Gastrocnemius medialis (tissue), 4 donors: ENCODE measurements at regions not wholly inside any gene's neighbourhood (a gene's known extent, or its start where the extent isn't known, plus 50 kb on each side); places are given as distances from the start of the nearest gene placed in this dataset.
"Not testable (repeated sequence)": the region's sequence is repeated elsewhere in the genome, so short reads cannot be mapped to it uniquely, and the experiment has no call there.

Experiments
- ATAC-seq, 2 donors: fragments of 150-250 bp; one replicate each; pipeline ENCODE4 v1.9.1; 2016
- DNase-seq, 2 donors: peaks; one replicate each; pipeline ENCODE4 v3.0.0-alpha.2; 2019
- H3K27ac ChIP-seq, 4 donors: fragments of 200-600 bp; sonication (generic); 1 replicate in 1 of 4; 2 replicates in 3 of 4; pipeline ENCODE4 v1.5.1; 2016 to 2018; ENCODE audit warnings: mild to moderate bottlenecking in 2 of 4, moderate library complexity in 1 of 4
- H3K27me3 ChIP-seq, 3 donors: fragments of 200-600 bp; sonication (generic) in 2 of 3; 1 replicate in 1 of 3; 2 replicates in 2 of 3; pipeline versions ENCODE4 v1.5.1 to v1.6.0; 2016 to 2019; ENCODE audit warnings: mild to moderate bottlenecking in 1 of 3, moderate library complexity in 1 of 3
- H3K36me3 ChIP-seq, 2 donors: fragments of 200-600 bp; sonication (generic) in 1 of 2; one replicate each; pipeline ENCODE4 v1.5.1; 2017 to 2018
- H3K4me1 ChIP-seq, 2 donors: fragments of 200-600 bp; sonication (generic) in 1 of 2; one replicate each; pipeline ENCODE4 v1.5.1; 2016 to 2017; ENCODE audit warnings: mild to moderate bottlenecking in 2 of 2
- H3K4me3 ChIP-seq, 4 donors: fragments of 200-600 bp; sonication (generic) in 3 of 4; 1 replicate in 1 of 4; 2 replicates in 3 of 4; pipeline ENCODE4 v1.5.1; 2016 to 2019; ENCODE audit warnings: mild to moderate bottlenecking in 2 of 4
- H3K9me3 ChIP-seq, 3 donors: fragments of 200-600 bp; sonication (generic) in 2 of 3; 1 replicate in 1 of 3; 2 replicates in 2 of 3; pipeline ENCODE4 v1.5.1; 2016 to 2019
- in situ Hi-C, 4 donors: fragments of 200-750 bp; cut with MboI; loops; one replicate each; pipeline versions ENCODE4 v1.15.0 to v1.8.0; 2017; ENCODE audit warnings: low sequenced_read_pairs in 4 of 4
- intact Hi-C: fragments of 100-400 bp; cut with DNase I; formaldehyde crosslinking; loops from one replicate; pipeline ENCODE4 v1.15.1; 2023; ENCODE audit warnings: low total_unique reads

GRCh38 chr21:6101588-6101987, 4419.8 kb upstream of the TPTE start:
- in situ Hi-C loops, H3K27ac ChIP-seq, H3K27me3 ChIP-seq, H3K4me1 ChIP-seq, intact Hi-C loops, ATAC-seq, H3K36me3 ChIP-seq, DNase-seq, H3K9me3 ChIP-seq, H3K4me3 ChIP-seq: not testable (repeated sequence)

- intact Hi-C loops, DNase-seq, H3K27ac ChIP-seq, H3K27me3 ChIP-seq, ATAC-seq, H3K9me3 ChIP-seq, H3K4me3 ChIP-seq, in situ Hi-C loops, H3K36me3 ChIP-seq, H3K4me1 ChIP-seq: not testable (repeated sequence)
Observed at GRCh38 chr21:6104546-6104945, 4416.8 kb upstream of the TPTE start.

DNA sequence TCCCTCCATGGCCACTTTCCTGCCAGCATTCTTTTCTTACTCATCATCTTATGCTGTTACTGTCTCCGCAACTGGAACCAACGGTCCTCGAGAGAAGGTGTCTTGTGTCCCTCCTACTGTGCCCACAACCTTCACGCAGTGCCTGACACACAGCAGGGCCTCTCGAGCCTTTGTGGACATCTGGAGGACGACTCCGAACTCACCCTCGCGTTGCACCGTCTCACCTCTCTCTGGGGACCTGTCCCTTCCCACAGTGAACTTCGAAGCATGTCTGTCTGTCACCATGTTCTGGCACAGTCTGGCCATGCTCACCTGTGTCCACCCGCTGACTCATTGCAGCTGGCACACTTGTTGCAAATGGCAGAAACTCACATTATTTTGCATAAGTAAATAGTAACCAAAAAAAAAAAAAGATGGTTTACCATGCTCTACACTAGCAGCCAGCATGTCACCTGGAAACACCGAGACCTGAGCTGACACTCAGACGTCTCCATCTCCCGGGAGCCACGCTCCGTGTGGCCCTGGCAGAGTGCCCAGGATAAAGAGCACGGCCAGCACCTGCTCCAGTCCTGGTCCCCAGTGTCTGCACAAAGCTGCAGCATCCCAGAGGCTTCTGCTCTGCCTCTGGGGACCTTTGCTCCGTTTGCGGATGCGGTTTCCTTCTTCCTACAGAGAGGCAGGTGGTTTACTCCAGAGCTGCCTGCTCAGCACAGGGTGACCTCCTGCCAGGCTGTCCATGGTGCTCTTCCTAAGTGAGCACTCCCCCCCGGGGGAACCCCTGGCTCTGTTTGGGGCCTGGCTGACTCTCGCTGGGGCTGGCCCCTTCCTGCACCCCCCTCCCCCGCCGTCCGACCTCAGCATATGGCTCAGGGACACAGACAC, 4414.5 kb upstream of the TPTE start:
- H3K4me1 ChIP-seq, H3K9me3 ChIP-seq, H3K4me3 ChIP-seq, H3K27me3 ChIP-seq, DNase-seq, H3K36me3 ChIP-seq, ATAC-seq, in situ Hi-C loops, H3K27ac ChIP-seq, intact Hi-C loops: not testable (repeated sequence)

GRCh38 chr21:6108894-6109293, 4412.5 kb upstream of the TPTE start:
- H3K9me3 ChIP-seq, H3K27ac ChIP-seq, DNase-seq, H3K36me3 ChIP-seq, in situ Hi-C loops, ATAC-seq, H3K4me1 ChIP-seq, H3K4me3 ChIP-seq, intact Hi-C loops, H3K27me3 ChIP-seq: not testable (repeated sequence)

GRCh38 chr21:6109774-6110173, 4411.6 kb upstream of the TPTE start:
- H3K9me3 ChIP-seq, in situ Hi-C loops: not testable (repeated sequence)
- ATAC-seq = peak in 1 of 2 donors; percentile 29

GRCh38 chr21:6110716-6111343, 4410.6 kb upstream of the TPTE start:
- H3K4me1 ChIP-seq, H3K27me3 ChIP-seq, DNase-seq, H3K9me3 ChIP-seq, in situ Hi-C loops, intact Hi-C loops, H3K27ac ChIP-seq, H3K36me3 ChIP-seq: not testable (repeated sequence)
- peak overlapping the region in 1 of 4 donors; percentile 43 for H3K4me3 ChIP-seq
- peak; percentile 85 for ATAC-seq

More at GRCh38 chr21:6109774-6110173, 4411.6 kb upstream of the TPTE start:
- peak; percentile 16 to 43 for DNase-seq
- intact Hi-C loops, H3K27me3 ChIP-seq, H3K27ac ChIP-seq, H3K4me3 ChIP-seq, H3K36me3 ChIP-seq, H3K4me1 ChIP-seq: not testable (repeated sequence)

- DNase-seq, in situ Hi-C loops, H3K4me1 ChIP-seq, intact Hi-C loops, H3K9me3 ChIP-seq, H3K27me3 ChIP-seq, H3K36me3 ChIP-seq: not testable (repeated sequence)
- peak in 1 of 2 donors; percentile 7 for ATAC-seq
- peak overlapping the region in 1 of 4 donors; percentile 53 for H3K27ac ChIP-seq
- peak overlapping the region in 2 of 4 donors; percentile 43 to 52 for H3K4me3 ChIP-seq
Observed at GRCh38 chr21:6111354-6111753, 4410.0 kb upstream of the TPTE start.

DNA sequence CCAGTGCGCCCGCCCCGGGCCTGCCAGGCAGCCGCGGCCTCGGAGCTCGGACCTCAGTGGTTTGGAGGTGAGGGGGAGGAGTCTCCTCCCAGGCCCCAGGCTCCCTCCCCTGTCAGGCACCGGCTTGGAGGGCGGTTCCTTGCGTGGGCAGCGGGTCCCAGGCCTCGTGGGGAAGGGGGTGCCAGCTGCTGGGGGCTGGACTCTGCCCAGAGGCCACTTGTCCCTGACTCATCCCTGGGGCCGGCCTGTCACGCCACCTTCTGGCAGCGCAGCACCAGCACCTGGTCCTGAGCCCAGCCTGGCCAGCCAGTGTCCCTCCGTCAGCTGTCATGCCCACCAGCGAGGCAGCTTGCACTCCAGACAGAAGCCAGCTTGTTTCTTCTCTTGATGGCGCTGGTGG, 4403.0 kb upstream of the TPTE start:
- peak; percentile 9 to 76 for DNase-seq
- H3K36me3 ChIP-seq, H3K4me1 ChIP-seq, H3K4me3 ChIP-seq, in situ Hi-C loops, H3K27me3 ChIP-seq, H3K9me3 ChIP-seq, H3K27ac ChIP-seq, intact Hi-C loops: not testable (repeated sequence)
- peak; percentile 76 to 83 for ATAC-seq

GRCh38 chr21:6120863-6121262, 4400.5 kb upstream of the TPTE start:
- intact Hi-C loops, H3K36me3 ChIP-seq, ATAC-seq, H3K4me1 ChIP-seq, DNase-seq, in situ Hi-C loops, H3K27ac ChIP-seq, H3K27me3 ChIP-seq, H3K9me3 ChIP-seq, H3K4me3 ChIP-seq: not testable (repeated sequence)

GRCh38 chr21:6122629-6123028, 4398.8 kb upstream of the TPTE start:
- ATAC-seq, H3K27me3 ChIP-seq, H3K4me1 ChIP-seq, H3K4me3 ChIP-seq, intact Hi-C loops, H3K27ac ChIP-seq, DNase-seq, in situ Hi-C loops, H3K9me3 ChIP-seq, H3K36me3 ChIP-seq: not testable (repeated sequence)

- H3K4me3 ChIP-seq, H3K36me3 ChIP-seq, H3K27ac ChIP-seq, in situ Hi-C loops, ATAC-seq, H3K4me1 ChIP-seq, DNase-seq, intact Hi-C loops, H3K27me3 ChIP-seq, H3K9me3 ChIP-seq: not testable (repeated sequence)
Observed at GRCh38 chr21:6123224-6123623, 4398.2 kb upstream of the TPTE start.
